PC-3 (cell line): ENCODE measurements at regions not wholly inside any gene's neighbourhood (a gene's known extent, or its start where the extent isn't known, plus 50 kb on each side); places are given as distances from the start of the nearest gene placed in this dataset.

Experiments
- ATAC-seq: fragments of 200-7000 bp; cut with Tn5 transposase; 2 replicates; pipeline ENCODE4 v1.9.1; 2020; ENCODE audit warnings: mild to moderate bottlenecking, moderate library complexity
- BruUV-seq: library from RNA; stranded (reverse); fragments of 400-500 nt; replicated peaks from 2 replicates; lab custom pipeline; 2021; lab: Mats Ljungman, UMichigan
- CTCF ChIA-PET: fragments of 300-600 bp; sonication (Branson Sonifier 250); formaldehyde crosslinking; loops from one replicate; lab custom pipeline; 2022; ENCODE audit warnings: antibody characterized with exemption; lab: Charles Lee
- POLR2A ChIA-PET: fragments of 300-600 bp; sonication (Branson Sonifier 250); formaldehyde crosslinking; loops from one replicate; lab custom pipeline; 2022; ENCODE audit warnings: antibody characterized with exemption; ENCODE audit not compliant: unreplicated experiment; lab: Charles Lee
- DNase-seq: peaks from one replicate; pipeline ENCODE4 v3.0.0-alpha.2; 2015
- H2AFZ ChIP-seq: fragments of 300-600 bp; sonication (generic); 2 replicates; pipeline ENCODE4 v1.6.0; 2016; ENCODE audit warnings: antibody characterized with exemption, low read length
- H3F3A ChIP-seq: fragments of 300-600 bp; sonication (generic); one replicate; pipeline ENCODE4 v1.6.0; 2017; ENCODE audit warnings: antibody characterized with exemption, low read length, control low read depth, mild to moderate bottlenecking; ENCODE audit not compliant: unreplicated experiment
- H3K27ac ChIP-seq: fragments of 300-600 bp; sonication (generic); 2 replicates; pipeline ENCODE4 v1.5.1; 2016; ENCODE audit warnings: mild to moderate bottlenecking, low read length
- H3K27me3 ChIP-seq: fragments of 300-600 bp; sonication (generic); 2 replicates; pipeline ENCODE4 v1.6.1; 2016; ENCODE audit warnings: low read length, mixed read lengths
- H3K36me3 ChIP-seq: fragments of 300-600 bp; sonication (generic); 2 replicates; pipeline ENCODE4 v1.6.1; 2016; ENCODE audit warnings: low read depth, mixed run types, low read length, mixed read lengths
- H3K4me1 ChIP-seq: fragments of 300-600 bp; sonication (generic); 2 replicates; pipeline ENCODE4 v1.5.1; 2016; ENCODE audit warnings: low read length; ENCODE audit not compliant: insufficient read depth
- H3K4me2 ChIP-seq: fragments of 300-600 bp; sonication (generic); 2 replicates; pipeline ENCODE4 v1.6.0; 2016; ENCODE audit warnings: low read length
- H3K4me3 ChIP-seq: fragments of 300-600 bp; sonication (generic); 2 replicates; pipeline ENCODE4 v1.5.1; 2016; ENCODE audit warnings: mild to moderate bottlenecking, low read length, mixed read lengths
- H3K79me2 ChIP-seq: fragments of 300-600 bp; sonication (generic); 2 replicates; pipeline ENCODE4 v1.6.1; 2017; ENCODE audit warnings: low read length, mixed read lengths
- H3K9ac ChIP-seq: fragments of 300-600 bp; sonication (generic); 2 replicates; pipeline ENCODE4 v1.6.0; 2016; ENCODE audit warnings: mild to moderate bottlenecking, low read length
- H3K9me2 ChIP-seq: fragments of 300-600 bp; sonication (generic); replicated peaks from 2 replicates; pipeline ENCODE4 v1.6.1; 2016; ENCODE audit warnings: mixed run types, low read length, mixed read lengths
- H3K9me3 ChIP-seq: fragments of 300-600 bp; sonication (generic); 2 replicates; pipeline ENCODE4 v1.6.1; 2016; ENCODE audit warnings: low read length, mixed read lengths
- H4K20me1 ChIP-seq: fragments of 300-600 bp; sonication (generic); 2 replicates; pipeline ENCODE4 v1.6.1; 2016; ENCODE audit warnings: low read length, mixed read lengths
- CTCF ChIP-seq: fragments of 300-600 bp; sonication (generic); conservative IDR thresholded peaks from 2 replicates; pipeline ENCODE4 v1.5.1; 2017; ENCODE audit warnings: antibody characterized with exemption, low read depth, mild to moderate bottlenecking, low read length
- EZH2 ChIP-seq: fragments of 300-600 bp; sonication (generic); IDR thresholded peaks from one replicate; pipeline ENCODE4 v1.6.1; 2017; ENCODE audit warnings: antibody characterized with exemption, mild to moderate bottlenecking, low read length; ENCODE audit not compliant: unreplicated experiment
- EZH2phosphoT487 ChIP-seq: fragments of 300-600 bp; sonication (generic); IDR thresholded peaks from 2 replicates; pipeline ENCODE4 v1.6.1; 2018; ENCODE audit warnings: mild to moderate bottlenecking, antibody characterized with exemption, low read length, borderline replicate concordance
- intact Hi-C: fragments of 100-400 bp; cut with micrococcal nuclease; formaldehyde crosslinking; loops from 2 replicates; pipeline ENCODE4 v1.9.0; 2023

- TF ChIP-seq EZH2phosphoT487 (no peak), EZH2 (no peak), CTCF (no peak)
- H3K36me3 ChIP-seq: no peaks in the 10 kb centered on the region
- no peaks in the 10 kb centered on the region for H3K9me3 ChIP-seq
- no peak overlapping the region for H3K4me2 ChIP-seq
- H3K4me3 ChIP-seq: no peak overlapping the region
- POLR2A ChIA-PET: no interaction called here
- CTCF ChIA-PET: no interaction called here
- no peaks in the 10 kb centered on the region for H3K4me1 ChIP-seq
- H3K9ac ChIP-seq: no peak overlapping the region
- ATAC-seq (no peak), DNase-seq (no peak)
- H3F3A ChIP-seq: no peaks in the 10 kb centered on the region
- no peaks in the 10 kb centered on the region for H4K20me1 ChIP-seq
- intact Hi-C loops: no loop called here
- H3K27ac ChIP-seq: no peak overlapping the region
- no peaks in the 10 kb centered on the region for H3K79me2 ChIP-seq
- BruUV-seq: no TSS peak
- H3K27me3 ChIP-seq: no peaks in the 10 kb centered on the region
- no peak overlapping the region for H2AFZ ChIP-seq
- H3K9me2 ChIP-seq: no peaks in the 10 kb centered on the region
These were observed 421.6 kb upstream of the KLF12 start for GRCh38 chr13:74555651-74556420.

GRCh38 chr13:74555276-74555625, 421.0 kb upstream of the KLF12 start:
- Histone ChIP-seq H2AFZ (no peak overlapping the region), H3K4me1 (no peaks in the 10 kb centered on the region), H4K20me1 (no peaks in the 10 kb centered on the region), H3K9ac (no peak overlapping the region), H3F3A (no peaks in the 10 kb centered on the region), H3K36me3 (no peaks in the 10 kb centered on the region), H3K9me2 (no peaks in the 10 kb centered on the region), H3K4me2 (no peak overlapping the region), H3K27ac (no peak overlapping the region), H3K79me2 (no peaks in the 10 kb centered on the region), H3K27me3 (no peaks in the 10 kb centered on the region), H3K4me3 (no peak overlapping the region), H3K9me3 (no peaks in the 10 kb centered on the region)
- CTCF ChIA-PET: no interaction called here
- TF ChIP-seq EZH2 (no peak), CTCF (no peak), EZH2phosphoT487 (no peak)
- ATAC-seq (no peak), DNase-seq (no peak)
- BruUV-seq: no TSS peak
- POLR2A ChIA-PET: no interaction called here
- intact Hi-C loops: no loop called here

GRCh38 chr13:74554569-74555275, 420.5 kb upstream of the KLF12 start:
- H4K20me1 ChIP-seq: no peaks in the 10 kb centered on the region
- no peak overlapping the region for H3K9ac ChIP-seq
- no peak for DNase-seq
- H3K27me3 ChIP-seq: no peaks in the 10 kb centered on the region
- intact Hi-C loops: no loop called here
- H3K9me2 ChIP-seq: no peaks in the 10 kb centered on the region
- no peaks in the 10 kb centered on the region for H3K79me2 ChIP-seq
- no TSS peak for BruUV-seq
- no peak overlapping the region for H3K4me3 ChIP-seq
- H3K9me3 ChIP-seq: no peaks in the 10 kb centered on the region
- CTCF ChIA-PET: no interaction called here
- no peak overlapping the region for H2AFZ ChIP-seq
- H3K4me2 ChIP-seq: no peak overlapping the region
- POLR2A ChIA-PET: no interaction called here
- no peak overlapping the region for H3K27ac ChIP-seq
- ATAC-seq: no peak
- no peaks in the 10 kb centered on the region for H3K36me3 ChIP-seq
- TF ChIP-seq EZH2 (no peak), CTCF (no peak), EZH2phosphoT487 (no peak)
- no peaks in the 10 kb centered on the region for H3F3A ChIP-seq
- no peaks in the 10 kb centered on the region for H3K4me1 ChIP-seq
